HepG2 (cell line): ENCODE measurements at regions not wholly inside any gene's neighbourhood (a gene's known extent, or its start where the extent isn't known, plus 50 kb on each side); places are given as distances from the start of the nearest gene placed in this dataset.
A peak's percentile ranks its signal among the peaks of the same experiment; 100 is the strongest.

Source experiments
- ATAC-seq: fragments of 200-7000 bp; cut with Tn5 transposase; 3 replicates; pipeline ENCODE4 v1.9.1; 2020; ENCODE audit warnings: mild to moderate bottlenecking, moderate library complexity
- BruUV-seq: library from RNA; stranded (reverse); fragments of 400-500 nt; replicated peaks from 2 replicates; lab custom pipeline; 2021; lab: Mats Ljungman, UMichigan
- CTCF ChIA-PET: fragments of 300-600 bp; formaldehyde crosslinking; extraction: SDS; loops from one replicate; lab custom pipeline; 2021; ENCODE audit warnings: low total read pairs, inconsistent platforms, low intra/inter-chr PET ratio; lab: Yijun Ruan, JAX
- POLR2A ChIA-PET: fragments of 350-600 bp; sonication (Branson Sonifier 250); formaldehyde crosslinking; loops from one replicate; lab custom pipeline; 2020; ENCODE audit warnings: antibody characterized with exemption, inconsistent platforms; lab: Yijun Ruan, JAX
- DNase-seq: peaks from one replicate; pipeline ENCODE4 v3.0.0-alpha.2; 2015; ENCODE audit warnings: low spot score
- FAIRE-seq: peaks from 3 replicates; lab custom pipeline; 2011; peaks lifted over from hg19 to GRCh38; lab: Jason Lieb, UNC
- H2AFZ ChIP-seq: one replicate; pipeline ENCODE4 v1.6.1; 2011; ENCODE audit warnings: low read length, inconsistent platforms
- H3K27ac ChIP-seq: fragments of 300-600 bp; 3 replicates; pipeline ENCODE4 v1.8.0; 2011; ENCODE audit warnings: mixed run types, mild to moderate bottlenecking, mixed read lengths, low read length, inconsistent platforms; ENCODE audit not compliant: insufficient read depth; ENCODE audit errors: extremely low read length
- H3K27me3 ChIP-seq, 2 experiments: fragments of 200-600 bp in 1 of 2; 2 replicates in 1 of 2; 3 replicates in 1 of 2; pipeline versions ENCODE4 v1.6.0 to v1.8.0; 2011; ENCODE audit warnings: low read length in 2 of 2, mild to moderate bottlenecking in 2 of 2, moderate library complexity in 2 of 2, inconsistent platforms in 1 of 2; ENCODE audit not compliant: insufficient read depth in 2 of 2, control insufficient read depth in 1 of 2
- H3K36me3 ChIP-seq, 2 experiments: fragments of 200-600 bp in 1 of 2; replicated peaks in 1 of 2; 2 replicates in 1 of 2; 3 replicates in 1 of 2; pipeline versions ENCODE4 v1.5.1 to v1.8.0; 2011; ENCODE audit warnings: low read length in 2 of 2, inconsistent platforms in 1 of 2; ENCODE audit not compliant: insufficient read depth in 2 of 2, control insufficient read depth in 1 of 2
- H3K4me1 ChIP-seq: 2 replicates; pipeline ENCODE4 v1.5.1; 2012; ENCODE audit warnings: low read length, inconsistent platforms; ENCODE audit not compliant: insufficient read depth
- H3K4me2 ChIP-seq: 2 replicates; pipeline ENCODE4 v1.6.0; 2011; ENCODE audit warnings: low read depth, low read length, inconsistent platforms
- H3K4me3 ChIP-seq, 3 experiments: fragments of 200-600 bp in 1 of 3; sonication (generic), shearing (Covaris generic) in 1 of 3; replicated peaks in 1 of 3; 2 replicates each; pipeline ENCODE4 v1.5.1; 2011 to 2016; ENCODE audit warnings: low read length in 3 of 3, inconsistent platforms in 2 of 3, low read depth in 2 of 3, mild to moderate bottlenecking in 2 of 3, control low read depth in 1 of 3, mixed read lengths in 1 of 3; ENCODE audit not compliant: insufficient read depth in 1 of 3
- H3K79me2 ChIP-seq: one replicate; pipeline ENCODE4 v1.6.1; 2011; ENCODE audit warnings: low read length, inconsistent platforms; ENCODE audit not compliant: insufficient read depth
- H3K9ac ChIP-seq: 2 replicates; pipeline ENCODE4 v1.6.0; 2011; ENCODE audit warnings: mild to moderate bottlenecking, low read depth, low read length, inconsistent platforms; ENCODE audit not compliant: insufficient read depth
- H3K9me3 ChIP-seq: 2 replicates; pipeline ENCODE4 v1.5.1; 2012; ENCODE audit warnings: mild to moderate bottlenecking, low read length
- H4K20me1 ChIP-seq: 2 replicates; pipeline ENCODE4 v1.6.0; 2011; ENCODE audit warnings: inconsistent platforms, mild to moderate bottlenecking, low read length, moderate library complexity; ENCODE audit not compliant: insufficient read depth
- BHLHE40 ChIP-seq: IDR thresholded peaks from 2 replicates; pipeline ENCODE4 v1.6.1; 2011; ENCODE audit warnings: low read length, improper control_type of control experiment
- CEBPB ChIP-seq: IDR thresholded peaks from 2 replicates; pipeline ENCODE4 v1.6.1; 2011; ENCODE audit warnings: low read depth, low read length, improper control_type of control experiment, borderline replicate concordance
- CEBPG ChIP-seq: IDR thresholded peaks from 2 replicates; pipeline ENCODE4 v1.6.1; 2016
- CTCF ChIP-seq: sonication (generic); formaldehyde crosslinking; IDR thresholded peaks from 2 replicates; pipeline ENCODE4 v1.5.0; 2020; ENCODE audit warnings: mild to moderate bottlenecking, missing genetic modification reagents, moderate library complexity
- HOXA3 ChIP-seq: sonication (generic); formaldehyde crosslinking; IDR thresholded peaks from 2 replicates; pipeline ENCODE4 v1.5.0; 2020; ENCODE audit warnings: missing genetic modification reagents
- POGZ ChIP-seq: sonication (generic); formaldehyde crosslinking; IDR thresholded peaks from 2 replicates; pipeline ENCODE4 v1.4.0; 2020; ENCODE audit warnings: mild to moderate bottlenecking, missing genetic modification reagents
- RAD21 ChIP-seq: fragments of 450-650 bp; formaldehyde crosslinking; IDR thresholded peaks from 2 replicates; pipeline ENCODE4 v1.5.0; 2020; ENCODE audit warnings: mild to moderate bottlenecking
- SMC3 ChIP-seq: IDR thresholded peaks from 2 replicates; pipeline ENCODE4 v1.6.1; 2011; ENCODE audit warnings: low read length, improper control_type of control experiment
- STAG1 ChIP-seq: sonication (generic); formaldehyde crosslinking; IDR thresholded peaks from 2 replicates; pipeline ENCODE4 v1.4.0; 2020; ENCODE audit warnings: missing genetic modification reagents
- ZBTB4 ChIP-seq: sonication (generic); formaldehyde crosslinking; IDR thresholded peaks from 2 replicates; pipeline ENCODE4 v1.4.0; 2020; ENCODE audit warnings: missing genetic modification reagents, mild to moderate bottlenecking, borderline replicate concordance
- ZNF12 ChIP-seq: sonication (generic); formaldehyde crosslinking; IDR thresholded peaks from 2 replicates; pipeline ENCODE4 v1.5.0; 2020; ENCODE audit warnings: missing genetic modification reagents
- ZNF205 ChIP-seq: IDR thresholded peaks from 2 replicates; pipeline ENCODE4 v1.6.1; 2018; ENCODE audit warnings: missing biosample characterization, missing genetic modification reagents
- ZNF333 ChIP-seq: sonication (generic); formaldehyde crosslinking; IDR thresholded peaks from 2 replicates; pipeline ENCODE4 v1.4.0; 2020; ENCODE audit warnings: mild to moderate bottlenecking, missing genetic modification reagents, borderline replicate concordance
- WGBS: methylation state at CpG from one replicate; pipeline ENCODE4 v1.1.6; 2017; ENCODE audit warnings: low lambda C conversion rate; 5-methylcytosine and 5-hydroxymethylcytosine counted together
- in situ Hi-C: cut with HindIII; loops from 2 replicates; pipeline ENCODE4 v1.10.0; 2017; ENCODE audit warnings: low pct_unique_long_range_greater_than_20kb; ENCODE audit not compliant: extremely low pct_ligation_motif_present
- intact Hi-C: fragments of 100-400 bp; cut with micrococcal nuclease; formaldehyde crosslinking; loops from one replicate; pipeline ENCODE4 v1.10.0; 2022; ENCODE audit not compliant: unreplicated experiment

- intact Hi-C loops (no loop called here), in situ Hi-C loops (no loop called here)
- Histone ChIP-seq H3K36me3 (no peaks in the 10 kb centered on the region), H3K4me1 (peaks cover 50% of the 10 kb centered on the region), H3K9me3 (no peaks in the 10 kb centered on the region), H4K20me1 (no peaks in the 10 kb centered on the region), H3K9ac (no peak overlapping the region), H3K27me3 (no peaks in the 10 kb centered on the region; a peak in 1 of 5 replicates), H2AFZ (no peak overlapping the region), H3K4me2 (no peak overlapping the region), H3K79me2 (no peaks in the 10 kb centered on the region), H3K4me3 (no peak overlapping the region), H3K27ac (peak overlapping the region; percentile 43)
- FAIRE-seq = no peak
- WGBS = over 99% methylated on average over 4 of the region's 4 CpGs
- ChIA-PET CTCF (no interaction called here), POLR2A (interaction anchor here (1.1 to 2.2 kb wide), 2 partner anchors 14 to 39 kb away, joined by 4 to 8 read pairs; no protein-coding TSS in a partner anchor)
- no TSS peak for BruUV-seq
- TF ChIP-seq ZNF205 (no peak), ZNF12 (peak; percentile 99)
- no peak for DNase-seq
- ATAC-seq = no peak
These were observed 138.4 kb upstream of the STX18 start for GRCh38 chr4:4680243-4680642.

- WGBS = 90% methylated on average over 21 of the region's 23 CpGs
- Histone ChIP-seq H2AFZ (no peak overlapping the region), H3K27me3 (no peaks in the 10 kb centered on the region; a peak in 1 of 5 replicates), H3K4me2 (no peak overlapping the region), H3K27ac (no peak overlapping the region), H3K36me3 (no peaks in the 10 kb centered on the region), H3K9me3 (no peaks in the 10 kb centered on the region), H4K20me1 (no peaks in the 10 kb centered on the region), H3K4me1 (peaks cover 47% of the 10 kb centered on the region), H3K9ac (no peak overlapping the region), H3K79me2 (no peaks in the 10 kb centered on the region), H3K4me3 (no peak overlapping the region)
- ChIA-PET CTCF (interaction anchor here (1.4 kb wide), 1 partner anchor 203 kb away, joined by 9 read pairs; no protein-coding TSS in a partner anchor), POLR2A (no interaction called here)
- peak; percentile 59 for FAIRE-seq
- in situ Hi-C loops = no loop called here
- no peak for DNase-seq
- BruUV-seq = no TSS peak
- intact Hi-C loops = loop anchor here (1.0 kb wide), 1 partner anchor 202 kb away; no protein-coding TSS in a partner anchor
- peak; percentile 54 for ATAC-seq
- TF ChIP-seq CEBPB (peak; percentile 45; the same call in 1 of the 2 replicates), SMC3 (peak; percentile 85), ZBTB4 (peak; percentile 78; the same call in 1 of the 2 replicates), BHLHE40 (no peak), HOXA3 (CRISPR knock-in tag) (0 out of 2 replicates have a peak, but pooled peaks have one; percentile 19), STAG1 (CRISPR knock-in tag) (peak; percentile 81), RAD21 (peak; percentile 70), ZNF333 (CRISPR knock-in tag) (no peak), POGZ (CRISPR knock-in tag) (0 out of 2 replicates have a peak, but pooled peaks have one; percentile 18), CTCF (CRISPR knock-in tag) (peak; percentile 77), CEBPG (CRISPR knock-in tag) (peak; percentile 33; the same call in 1 of the 2 replicates)
These were observed 136.0 kb upstream of the STX18 start for GRCh38 chr4:4677556-4678522.
